GM12878 (cell line): ENCODE measurements at regions not wholly inside any gene's neighbourhood (a gene's known extent, or its start where the extent isn't known, plus 50 kb on each side); places are given as distances from the start of the nearest gene placed in this dataset.
"Not testable (repeated sequence)": the region's sequence is repeated elsewhere in the genome, so short reads cannot be mapped to it uniquely, and the experiment has no call there.

Experiments
- ATAC-seq: fragments of 200-7000 bp; cut with Tn5 transposase; 3 replicates; pipeline ENCODE4 v1.9.1; 2020; ENCODE audit warnings: mild to moderate bottlenecking, moderate library complexity
- BruUV-seq: library from RNA; stranded (reverse); fragments of 400-500 nt; replicated peaks from 2 replicates; lab custom pipeline; 2021; lab: Mats Ljungman, UMichigan
- CTCF ChIA-PET: fragments of 300-600 bp; sonication (Branson Sonifier 250); formaldehyde crosslinking; extraction: SDS; loops from one replicate; lab custom pipeline; 2021; ENCODE audit warnings: inconsistent platforms; lab: Yijun Ruan, JAX
- POLR2A ChIA-PET: fragments of 350-600 bp; formaldehyde crosslinking; extraction: SDS; loops from one replicate; lab custom pipeline; 2021; ENCODE audit warnings: inconsistent platforms; lab: Charles Lee
- RAD21 ChIA-PET: fragments of 300-600 bp; sonication (Branson Sonifier 250); formaldehyde crosslinking; loops from one replicate; lab custom pipeline; 2023; ENCODE audit warnings: antibody characterized with exemption; ENCODE audit not compliant: unreplicated experiment; lab: Charles Lee
- SMC1A ChIA-PET: fragments of 300-600 bp; sonication (Branson Sonifier 250); formaldehyde crosslinking; loops from one replicate; lab custom pipeline; 2023; ENCODE audit not compliant: unreplicated experiment, uncharacterized antibody; lab: Charles Lee
- DNase-seq: peaks from one replicate; pipeline ENCODE4 v3.0.0-alpha.2; 2011; ENCODE audit warnings: low read depth, low spot score
- FAIRE-seq: peaks from 3 replicates; lab custom pipeline; 2011; peaks lifted over from hg19 to GRCh38; lab: Jason Lieb, UNC
- H2AFZ ChIP-seq: 2 replicates; pipeline ENCODE4 v1.6.0; 2011; ENCODE audit warnings: low read depth, low read length, control low read depth; ENCODE audit not compliant: control insufficient read depth
- H3K27ac ChIP-seq: 2 replicates; pipeline ENCODE4 v1.5.1; 2011; ENCODE audit warnings: control low read depth; ENCODE audit not compliant: control insufficient read depth, insufficient read depth
- H3K27me3 ChIP-seq, 2 experiments: replicated peaks in 1 of 2; 2 replicates each; pipeline versions ENCODE4 v1.6.0 to v1.6.1; 2011; ENCODE audit warnings: low read length in 1 of 2; ENCODE audit not compliant: control insufficient read depth in 2 of 2, insufficient read depth in 2 of 2
- H3K36me3 ChIP-seq, 2 experiments: 2 replicates each; pipeline ENCODE4 v1.5.1; 2011; ENCODE audit warnings: low read length in 1 of 2; ENCODE audit not compliant: control insufficient read depth in 2 of 2, insufficient read depth in 2 of 2
- H3K4me1 ChIP-seq: 2 replicates; pipeline ENCODE4 v1.6.1; 2011; ENCODE audit warnings: mild to moderate bottlenecking, low read length, moderate library complexity, mixed read lengths; ENCODE audit not compliant: control insufficient read depth, insufficient read depth
- H3K4me2 ChIP-seq: 2 replicates; pipeline ENCODE4 v1.6.0; 2011; ENCODE audit warnings: control low read depth; ENCODE audit not compliant: control insufficient read depth, insufficient read depth
- H3K4me3 ChIP-seq: fragments of 200-600 bp; sonication (generic); 2 replicates; pipeline ENCODE4 v1.5.1; 2016
- H3K79me2 ChIP-seq: 2 replicates; pipeline ENCODE4 v1.6.0; 2011; ENCODE audit warnings: low read length; ENCODE audit not compliant: control insufficient read depth, insufficient read depth
- H3K9ac ChIP-seq: 2 replicates; pipeline ENCODE4 v1.8.0; 2011; ENCODE audit warnings: low read length, control low read depth, mixed read lengths; ENCODE audit not compliant: control insufficient read depth, insufficient read depth
- H3K9me3 ChIP-seq: replicated peaks from 3 replicates; pipeline ENCODE4 v1.5.1; 2011; ENCODE audit warnings: mild to moderate bottlenecking, low read length; ENCODE audit not compliant: control insufficient read depth, insufficient read depth
- H4K20me1 ChIP-seq: 2 replicates; pipeline ENCODE4 v1.6.0; 2011; ENCODE audit not compliant: control insufficient read depth, insufficient read depth
- MLLT1 ChIP-seq: fragments of 450-650 bp; IDR thresholded peaks from 2 replicates; pipeline ENCODE4 v1.6.1; 2016; ENCODE audit warnings: mild to moderate bottlenecking
- PRDM15 ChIP-seq: fragments of 450-650 bp; formaldehyde crosslinking; IDR thresholded peaks from 2 replicates; pipeline ENCODE4 v1.4.0; 2020; ENCODE audit warnings: mild to moderate bottlenecking, moderate library complexity
- WGBS: methylation state at CpG from one replicate; pipeline ENCODE4 v1.1.6; 2016; ENCODE audit warnings: low lambda C conversion rate; ENCODE audit not compliant: insufficient replicate concordance, insufficient coverage; ENCODE audit errors: missing lambda C conversion rate; 5-methylcytosine and 5-hydroxymethylcytosine counted together
- in situ Hi-C: fragments of 300-500 bp; cut with MboI; formaldehyde crosslinking; loops from 9 replicates; pipeline ENCODE4 v1.14.3; 2018; ENCODE audit warnings: mixed read lengths
- intact Hi-C: fragments of 100-400 bp; cut with micrococcal nuclease; formaldehyde crosslinking; loops from one replicate; pipeline ENCODE4 v1.14.2; 2022; ENCODE audit not compliant: unreplicated experiment
- TF ChIP-seq, protein P1 (sequence below): fragments of 150-350 bp; IDR thresholded peaks from 2 replicates; pipeline ENCODE4 v1.6.1; 2014; ENCODE audit warnings: mild to moderate bottlenecking, low read depth, low read length

DNA sequence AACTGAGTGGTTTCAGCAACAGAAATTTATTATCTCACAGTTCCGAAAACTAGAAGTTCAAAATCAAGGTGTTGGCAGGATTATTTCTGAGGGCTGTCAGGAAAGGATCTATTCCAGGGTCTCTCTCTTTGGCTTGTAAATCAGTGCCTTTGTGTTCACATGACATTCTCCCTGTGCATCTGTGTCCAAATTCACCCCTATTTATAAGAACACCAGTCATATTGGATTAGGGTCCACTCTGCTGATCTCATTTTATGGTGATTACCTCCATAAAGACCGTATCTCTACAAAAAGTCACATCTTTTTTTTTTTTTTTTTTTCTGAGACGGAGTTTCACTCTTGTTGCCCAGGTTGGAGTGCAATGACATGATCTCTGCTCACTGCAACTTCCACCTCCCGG lies 68.6 kb upstream of the MARCKS start (continued):
- TF ChIP-seq, protein P1, sequence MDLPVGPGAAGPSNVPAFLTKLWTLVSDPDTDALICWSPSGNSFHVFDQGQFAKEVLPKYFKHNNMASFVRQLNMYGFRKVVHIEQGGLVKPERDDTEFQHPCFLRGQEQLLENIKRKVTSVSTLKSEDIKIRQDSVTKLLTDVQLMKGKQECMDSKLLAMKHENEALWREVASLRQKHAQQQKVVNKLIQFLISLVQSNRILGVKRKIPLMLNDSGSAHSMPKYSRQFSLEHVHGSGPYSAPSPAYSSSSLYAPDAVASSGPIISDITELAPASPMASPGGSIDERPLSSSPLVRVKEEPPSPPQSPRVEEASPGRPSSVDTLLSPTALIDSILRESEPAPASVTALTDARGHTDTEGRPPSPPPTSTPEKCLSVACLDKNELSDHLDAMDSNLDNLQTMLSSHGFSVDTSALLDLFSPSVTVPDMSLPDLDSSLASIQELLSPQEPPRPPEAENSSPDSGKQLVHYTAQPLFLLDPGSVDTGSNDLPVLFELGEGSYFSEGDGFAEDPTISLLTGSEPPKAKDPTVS: no peak
- TF ChIP-seq PRDM15 (CRISPR knock-in tag) (no peak), MLLT1 (no peak)

GRCh38 chr6:113791225-113791624 lies 65.9 kb upstream of the MARCKS start:
- BruUV-seq, ATAC-seq, in situ Hi-C loops, H3K9me3 ChIP-seq, H2AFZ ChIP-seq, FAIRE-seq, H3K9ac ChIP-seq, H3K4me3 ChIP-seq, DNase-seq, H3K4me2 ChIP-seq, H3K4me1 ChIP-seq, H3K27me3 ChIP-seq, intact Hi-C loops, H3K79me2 ChIP-seq, H3K27ac ChIP-seq, POLR2A ChIA-PET, H3K36me3 ChIP-seq, H4K20me1 ChIP-seq: not testable (repeated sequence)
- RAD21 ChIA-PET: interaction anchor here (1.2 kb wide), 1 partner anchor 68 kb away, joined by 3 read pairs; no protein-coding TSS in a partner anchor
- SMC1A ChIA-PET: interaction anchor here (1.6 to 1.7 kb wide), 2 partner anchors 11 to 14 kb away, joined by 3 to 6 read pairs; no protein-coding TSS in a partner anchor
- WGBS: 97% methylated on average over 4 of the region's 4 CpGs
- CTCF ChIA-PET: interaction anchor here (1.1 kb wide), 1 partner anchor 50 kb away, joined by 4 read pairs; no protein-coding TSS in a partner anchor

- BruUV-seq, H4K20me1 ChIP-seq, H3K4me2 ChIP-seq, H3K36me3 ChIP-seq, ATAC-seq, H3K9ac ChIP-seq, DNase-seq, H3K27ac ChIP-seq, FAIRE-seq, H3K9me3 ChIP-seq, H3K27me3 ChIP-seq, intact Hi-C loops, H3K79me2 ChIP-seq, H2AFZ ChIP-seq, H3K4me3 ChIP-seq, in situ Hi-C loops, H3K4me1 ChIP-seq: not testable (repeated sequence)
- CTCF ChIA-PET: interaction anchor here (1.3 kb wide), 1 partner anchor 16 kb away, joined by 4 read pairs; no protein-coding TSS in a partner anchor
- SMC1A ChIA-PET: interaction anchor here (1.0 to 2.0 kb wide), 3 partner anchors 9 to 31 kb away, joined by 3 to 11 read pairs (median 3); no protein-coding TSS in a partner anchor
- POLR2A ChIA-PET: interaction anchor here (1.1 kb wide), 1 partner anchor 22 kb away, joined by 3 read pairs; no protein-coding TSS in a partner anchor
- 48% methylated on average over 4 of the region's 4 CpGs for WGBS
- RAD21 ChIA-PET: interaction anchor here (1.1 kb wide), 1 partner anchor 489 kb away, joined by 4 read pairs; no protein-coding TSS in a partner anchor
Observed at GRCh38 chr6:113795371-113795770, 61.8 kb upstream of the MARCKS start.
